ENCODE measurements at regions not wholly inside any gene's neighbourhood (a gene's known extent, or its start where the extent isn't known, plus 50 kb on each side); places are given as distances from the start of the nearest gene placed in this dataset.

GRCh38 chr13:59197397-59197796, 966.3 kb downstream of the DIAPH3 start:
- no peak for TF ChIP-seq JUND (IDR thresholded peaks at IDR 0.05)
- TF ChIP-seq GATA2 (CRISPR knock-in tag; IDR thresholded peaks at IDR 0.05): no peak
- TF ChIP-seq RAD21 (IDR thresholded peaks at IDR 0.05; ENCODE audit: low read length): no peak
- no peak for TF ChIP-seq EZH2phosphoT487 (IDR thresholded peaks at IDR 0.05; ENCODE audit: borderline replicate concordance, low read depth)
- no peak for TF ChIP-seq EP300 (IDR thresholded peaks at IDR 0.05; ENCODE audit: borderline replicate concordance in 1 of 2, low read depth in 1 of 2, low read length in 1 of 2)
- TF ChIP-seq TAF1 (IDR thresholded peaks at IDR 0.05; ENCODE audit: borderline replicate concordance, low read depth, low read length): no peak
- no peak for TF ChIP-seq NRF1 (IDR thresholded peaks at IDR 0.05; ENCODE audit: low read depth, low read length)
- no peak for TF ChIP-seq FOXJ3 (CRISPR knock-in tag; IDR thresholded peaks at IDR 0.05)
- TF ChIP-seq, protein P1, sequence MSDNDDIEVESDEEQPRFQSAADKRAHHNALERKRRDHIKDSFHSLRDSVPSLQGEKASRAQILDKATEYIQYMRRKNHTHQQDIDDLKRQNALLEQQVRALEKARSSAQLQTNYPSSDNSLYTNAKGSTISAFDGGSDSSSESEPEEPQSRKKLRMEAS (IDR thresholded peaks at IDR 0.05; ENCODE audit: low read depth): no peak
- TF ChIP-seq FOSL2 (IDR thresholded peaks at IDR 0.05; ENCODE audit: borderline replicate concordance, low read depth): no peak
- no peak for TF ChIP-seq CTCF (IDR thresholded peaks at IDR 0.05)
- no peak for TF ChIP-seq FOXM1 (IDR thresholded peaks at IDR 0.05; ENCODE audit: low read depth)
- TF ChIP-seq ZBTB33 (IDR thresholded peaks at IDR 0.05; ENCODE audit: borderline replicate concordance, low read depth): no peak
- TF ChIP-seq, protein P2, sequence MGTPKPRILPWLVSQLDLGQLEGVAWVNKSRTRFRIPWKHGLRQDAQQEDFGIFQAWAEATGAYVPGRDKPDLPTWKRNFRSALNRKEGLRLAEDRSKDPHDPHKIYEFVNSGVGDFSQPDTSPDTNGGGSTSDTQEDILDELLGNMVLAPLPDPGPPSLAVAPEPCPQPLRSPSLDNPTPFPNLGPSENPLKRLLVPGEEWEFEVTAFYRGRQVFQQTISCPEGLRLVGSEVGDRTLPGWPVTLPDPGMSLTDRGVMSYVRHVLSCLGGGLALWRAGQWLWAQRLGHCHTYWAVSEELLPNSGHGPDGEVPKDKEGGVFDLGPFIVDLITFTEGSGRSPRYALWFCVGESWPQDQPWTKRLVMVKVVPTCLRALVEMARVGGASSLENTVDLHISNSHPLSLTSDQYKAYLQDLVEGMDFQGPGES (IDR thresholded peaks at IDR 0.05; ENCODE audit: low read depth, low read length): no peak
- TF ChIP-seq TEAD4 (IDR thresholded peaks at IDR 0.05; ENCODE audit: borderline replicate concordance, insufficient read depth): no peak
- no peak for TF ChIP-seq TCF12 (IDR thresholded peaks at IDR 0.05)
- Histone ChIP-seq H3K9me3 (no peaks in the 10 kb centered on the region), H3K27me3 (ENCODE audit: insufficient read depth) (no peaks in the 10 kb centered on the region), H3K4me1 (ENCODE audit: control insufficient read depth in 1 of 2, insufficient read depth in 2 of 2, low read depth in 1 of 2, low read length in 1 of 2) (peaks cover 0 to 2% of the 10 kb centered on the region in 2 experiments; a peak in 1 of 4 replicates), H3K36me3 (replicated peaks in 1 of 2; ENCODE audit: control insufficient read depth in 1 of 2, insufficient read depth in 2 of 2, low read length in 1 of 2) (no peaks in the 10 kb centered on the region), H3K4me3 (ENCODE audit: low read depth in 2 of 2, low read length in 1 of 2) (no peak overlapping the region), H3K4me2 (no peak overlapping the region), H3K27ac (ENCODE audit: low read depth in 2 of 2, low read length in 1 of 2) (no peak overlapping the region), H3K9me2 (no peaks in the 10 kb centered on the region), H2AFZ (ENCODE audit: low read depth) (no peak overlapping the region), H3K79me2 (ENCODE audit: insufficient read depth) (no peaks in the 10 kb centered on the region), H3F3A (replicated peaks; ENCODE audit: insufficient read depth) (no peaks in the 10 kb centered on the region), H3K9ac (no peak overlapping the region), H4K20me1 (ENCODE audit: insufficient read depth) (no peaks in the 10 kb centered on the region)
- DNase-seq: no peak
- 22% methylated on average over 1 of the region's 1 CpG for WGBS (ENCODE audit: low lambda C conversion rate)
- POLR2A ChIA-PET: no interaction called here
- CTCF ChIA-PET: no interaction called here
